NB4 (cell line): ENCODE measurements at regions not wholly inside any gene's neighbourhood (a gene's known extent, or its start where the extent isn't known, plus 50 kb on each side); places are given as distances from the start of the nearest gene placed in this dataset.

Experiments
- DNase-seq: peaks from one replicate; pipeline ENCODE4 v3.0.0; 2010; ENCODE audit warnings: low read depth
- H3K4me3 ChIP-seq: one replicate; pipeline ENCODE4 v1.5.1; 2011; ENCODE audit warnings: mild to moderate bottlenecking, low read depth, low read length, moderate library complexity
- CTCF ChIP-seq: IDR thresholded peaks from one replicate; pipeline ENCODE4 v1.5.1; 2012; ENCODE audit warnings: low read depth, low read length
- MAX ChIP-seq: IDR thresholded peaks from 2 replicates; pipeline ENCODE4 v1.6.1; 2011; ENCODE audit warnings: low read depth, low read length
- MYC ChIP-seq: IDR thresholded peaks from 2 replicates; pipeline ENCODE4 v1.6.1; 2011; ENCODE audit warnings: low read depth, low read length
- POLR2A ChIP-seq: IDR thresholded peaks from 2 replicates; pipeline ENCODE4 v1.6.1; 2011; ENCODE audit warnings: mild to moderate bottlenecking; ENCODE audit not compliant: insufficient read length; ENCODE audit errors: extremely low read depth

- no peak for DNase-seq
- no peak for TF ChIP-seq MAX
- no peak for TF ChIP-seq CTCF
- no peak for TF ChIP-seq POLR2A
- TF ChIP-seq MYC: no peak
- no peak overlapping the region for H3K4me3 ChIP-seq
These were observed 55.1 kb upstream of the SLC25A26 start for GRCh38 chr3:66165660-66166059.

DNA sequence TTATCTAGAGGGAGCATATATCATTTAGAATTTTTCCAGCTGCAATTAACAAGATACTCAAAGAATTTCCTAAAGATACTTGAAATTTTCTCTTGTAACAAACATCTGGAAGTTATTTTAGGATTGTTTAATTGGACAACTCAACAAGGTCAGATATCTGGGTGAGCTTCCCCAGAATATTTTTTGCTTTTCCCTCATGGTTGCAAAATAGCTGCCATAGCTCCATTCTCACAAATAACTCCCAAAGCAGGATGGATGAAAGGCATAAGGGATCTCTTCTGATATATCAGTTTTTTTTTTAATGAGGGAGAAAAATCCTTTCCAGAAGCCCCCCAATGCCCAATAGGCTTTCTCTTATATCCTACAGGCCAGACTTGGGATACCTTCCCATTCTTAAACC is 56.6 kb upstream of the SLC25A26 start:
- TF ChIP-seq CTCF (no peak), MAX (no peak), MYC (no peak), POLR2A (no peak)
- DNase-seq: no peak
- H3K4me3 ChIP-seq: no peak overlapping the region

DNA sequence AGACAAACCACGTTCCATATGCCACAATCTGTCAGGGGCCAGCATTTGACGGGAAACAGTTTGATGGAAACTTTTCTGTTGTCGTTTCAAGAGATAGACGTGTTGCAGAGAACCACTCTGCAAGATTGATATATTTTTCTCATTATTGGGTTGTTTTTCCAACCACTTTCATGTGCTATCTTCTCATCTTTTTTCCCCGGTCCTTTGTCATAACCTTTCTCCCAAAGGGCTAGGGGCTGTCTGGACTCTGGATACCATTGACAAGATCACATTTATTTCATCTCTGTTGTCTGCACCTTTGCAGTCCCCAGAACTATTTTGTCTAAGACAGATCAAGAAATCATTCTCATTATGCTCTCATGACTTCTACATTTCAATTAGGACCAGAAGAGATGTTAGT is 57.6 kb upstream of the SLC25A26 start:
- no peak overlapping the region for H3K4me3 ChIP-seq
- no peak for DNase-seq
- TF ChIP-seq CTCF (no peak), MAX (no peak), MYC (no peak), POLR2A (no peak)

- no peak for DNase-seq
- no peak for TF ChIP-seq CTCF
- no peak for TF ChIP-seq MYC
- no peak for TF ChIP-seq POLR2A
- TF ChIP-seq MAX: no peak
- no peak overlapping the region for H3K4me3 ChIP-seq
These were observed 58.0 kb upstream of the SLC25A26 start for GRCh38 chr3:66162766-66163165.

DNA sequence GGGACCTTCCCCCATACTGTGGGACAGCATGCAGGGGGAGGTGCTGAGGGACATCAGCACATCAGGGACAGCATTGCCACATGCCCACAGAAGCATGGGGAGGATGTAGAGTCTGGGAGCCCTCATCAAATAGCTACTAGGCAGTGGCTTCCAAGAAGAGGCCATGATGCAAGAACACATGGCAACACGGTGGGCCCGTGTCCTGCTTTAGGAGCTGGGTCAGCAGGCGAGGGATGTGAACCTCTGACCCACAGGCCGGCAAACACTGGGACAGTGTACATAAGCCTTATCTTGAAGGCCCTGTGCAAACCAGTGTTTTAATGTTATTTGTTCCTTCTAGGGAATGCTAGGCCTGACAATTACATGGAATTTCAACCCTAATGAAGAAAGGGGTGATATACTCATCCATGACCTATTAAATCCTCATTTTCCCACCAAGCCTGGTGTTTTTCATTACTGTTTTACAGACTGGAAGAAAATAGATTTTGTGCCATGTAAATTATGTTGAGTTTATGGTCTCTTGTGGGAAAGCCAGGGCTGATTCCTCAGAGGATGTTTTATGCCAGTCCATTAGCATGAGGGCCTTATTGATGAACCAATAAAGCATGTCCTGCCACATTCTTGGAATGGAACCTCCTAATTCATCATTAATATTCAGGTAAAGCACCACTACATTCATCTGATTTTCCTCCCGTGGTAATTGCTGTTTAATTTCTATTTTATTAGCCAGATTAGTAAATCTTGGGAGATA is 61.7 kb upstream of the SLC25A26 start:
- H3K4me3 ChIP-seq: no peak overlapping the region
- DNase-seq: no peak
- no peak for TF ChIP-seq MYC
- no peak for TF ChIP-seq MAX
- TF ChIP-seq POLR2A: no peak
- TF ChIP-seq CTCF: no peak

GRCh38 chr3:66154444-66154861 is 66.3 kb upstream of the SLC25A26 start:
- TF ChIP-seq MYC: no peak
- TF ChIP-seq CTCF: no peak
- no peak for TF ChIP-seq MAX
- no peak for DNase-seq

More at GRCh38 chr3:66154444-66154861, 66.3 kb upstream of the SLC25A26 start:
- no peak overlapping the region for H3K4me3 ChIP-seq
